ENCODE measurements at regions not wholly inside any gene's neighbourhood (a gene's known extent, or its start where the extent isn't known, plus 50 kb on each side); places are given as distances from the start of the nearest gene placed in this dataset.

GRCh38 chr3:86595696-86596095 lies 395.3 kb downstream of the VGLL3 start:
- TF ChIP-seq POLR2AphosphoS5 (IDR thresholded peaks at IDR 0.05), result no peak
- no peak for TF ChIP-seq CTCF (IDR thresholded peaks at IDR 0.05)
- no peak for TF ChIP-seq POLR2A (IDR thresholded peaks at IDR 0.05)
